HEK293 (cell line): ENCODE measurements at regions not wholly inside any gene's neighbourhood (a gene's known extent, or its start where the extent isn't known, plus 50 kb on each side); places are given as distances from the start of the nearest gene placed in this dataset.

ENCODE experiments used
- CTCF ChIA-PET: fragments of 350-600 bp; formaldehyde crosslinking; extraction: SDS; loops from one replicate; lab custom pipeline; 2021; ENCODE audit warnings: antibody characterized with exemption; lab: Yijun Ruan, JAX
- POLR2A ChIA-PET: fragments of 300-600 bp; formaldehyde crosslinking; extraction: SDS; loops from one replicate; lab custom pipeline; 2020; ENCODE audit warnings: antibody characterized with exemption, inconsistent platforms; lab: Yijun Ruan, JAX
- H3K27ac ChIP-seq: fragments of 200-500 bp; sonication (Bioruptor generic); 2 replicates; pipeline ENCODE4 v1.5.1; 2014; ENCODE audit warnings: low read depth, low read length, control low read depth, inconsistent platforms; ENCODE audit errors: extremely low read depth
- H3K36me3 ChIP-seq, 2 experiments: fragments of 200-500 bp in 1 of 2; sonication (Bioruptor generic) in 1 of 2; 1 replicate in 1 of 2; 2 replicates in 1 of 2; pipeline ENCODE4 v1.5.1; 2014 to 2017; ENCODE audit warnings: inconsistent platforms in 2 of 2, low read length in 2 of 2; ENCODE audit not compliant: control insufficient read depth in 2 of 2, insufficient read depth in 1 of 2
- H3K4me1 ChIP-seq: fragments of 200-500 bp; sonication (Bioruptor generic); 2 replicates; pipeline ENCODE4 v1.5.1; 2014; ENCODE audit warnings: mild to moderate bottlenecking, low read length, inconsistent platforms; ENCODE audit not compliant: control insufficient read depth, insufficient read depth
- H3K4me3 ChIP-seq: 2 replicates; pipeline ENCODE4 v1.5.1; 2011; ENCODE audit warnings: low read depth, mild to moderate bottlenecking, control low read depth, low read length, moderate library complexity
- H3K9me3 ChIP-seq: fragments of 200-500 bp; sonication (Bioruptor generic); 2 replicates; pipeline ENCODE4 v1.5.1; 2014; ENCODE audit warnings: low read depth, low read length, inconsistent platforms; ENCODE audit not compliant: control insufficient read depth, insufficient read depth
- BCL11A ChIP-seq: fragments of 450-650 bp; formaldehyde crosslinking; IDR thresholded peaks from 2 replicates; pipeline ENCODE4 v1.5.1; 2016; ENCODE audit warnings: low read depth, missing biosample characterization, missing genetic modification characterization
- BCL6B ChIP-seq: fragments of 450-650 bp; formaldehyde crosslinking; IDR thresholded peaks from 2 replicates; pipeline ENCODE4 v1.5.1; 2017; ENCODE audit warnings: missing biosample characterization, missing genetic modification characterization
- HOXC10 ChIP-seq: sonication (generic); formaldehyde crosslinking; IDR thresholded peaks from 2 replicates; pipeline ENCODE4 v1.8.1; 2023; ENCODE audit warnings: mild to moderate bottlenecking, missing genetic modification reagents
- HOXD13 ChIP-seq: sonication (generic); formaldehyde crosslinking; IDR thresholded peaks from 2 replicates; pipeline ENCODE4 v1.8.0; 2022; ENCODE audit warnings: missing genetic modification reagents, borderline replicate concordance
- KLF1 ChIP-seq: fragments of 450-650 bp; formaldehyde crosslinking; IDR thresholded peaks from 2 replicates; pipeline ENCODE4 v1.5.1; 2016; ENCODE audit warnings: missing biosample characterization, missing genetic modification characterization
- MEIS1 ChIP-seq: sonication (generic); formaldehyde crosslinking; IDR thresholded peaks from 2 replicates; pipeline ENCODE4 v1.8.1; 2022; ENCODE audit warnings: missing genetic modification reagents, mild to moderate bottlenecking, borderline replicate concordance
- PBX3 ChIP-seq: sonication (generic); formaldehyde crosslinking; IDR thresholded peaks from 2 replicates; pipeline ENCODE4 v1.8.1; 2022; ENCODE audit warnings: mild to moderate bottlenecking, moderate library complexity, missing genetic modification reagents
- YY2 ChIP-seq: fragments of 450-650 bp; formaldehyde crosslinking; IDR thresholded peaks from 2 replicates; pipeline ENCODE4 v1.5.1; 2016; ENCODE audit warnings: missing biosample characterization, missing genetic modification characterization
- ZBTB26 ChIP-seq: fragments of 450-650 bp; formaldehyde crosslinking; optimal IDR thresholded peaks from 2 replicates; pipeline ENCODE3; 2016; ENCODE audit warnings: missing biosample characterization, mild to moderate bottlenecking, missing genetic modification characterization
- ZNF138 ChIP-seq: fragments of 450-650 bp; formaldehyde crosslinking; IDR thresholded peaks from 2 replicates; pipeline ENCODE4 v1.5.1; 2016; ENCODE audit warnings: missing biosample characterization, missing genetic modification characterization, borderline replicate concordance
- ZNF16 ChIP-seq: fragments of 450-650 bp; formaldehyde crosslinking; IDR thresholded peaks from 2 replicates; pipeline ENCODE4 v1.5.1; 2016; ENCODE audit warnings: low read depth, missing biosample characterization, missing genetic modification characterization
- ZNF211 ChIP-seq: fragments of 450-650 bp; formaldehyde crosslinking; IDR thresholded peaks from 2 replicates; pipeline ENCODE4 v1.5.1; 2016; ENCODE audit warnings: low read depth, missing biosample characterization, missing genetic modification characterization
- ZNF248 ChIP-seq: fragments of 450-650 bp; formaldehyde crosslinking; IDR thresholded peaks from 2 replicates; pipeline ENCODE4 v1.5.1; 2017; ENCODE audit warnings: missing biosample characterization, missing genetic modification characterization
- ZNF302 ChIP-seq: fragments of 450-650 bp; formaldehyde crosslinking; IDR thresholded peaks from 2 replicates; pipeline ENCODE4 v1.5.1; 2016; ENCODE audit warnings: missing biosample characterization, missing genetic modification characterization, low read depth
- ZNF311 ChIP-seq: fragments of 450-650 bp; formaldehyde crosslinking; IDR thresholded peaks from 2 replicates; pipeline ENCODE4 v1.5.1; 2017; ENCODE audit warnings: missing biosample characterization, missing genetic modification characterization, borderline replicate concordance
- ZNF394 ChIP-seq: fragments of 450-650 bp; formaldehyde crosslinking; IDR thresholded peaks from 2 replicates; pipeline ENCODE4 v1.5.1; 2016; ENCODE audit warnings: missing biosample characterization, missing genetic modification characterization, mild to moderate bottlenecking, moderate library complexity, borderline replicate concordance
- ZNF433 ChIP-seq: fragments of 450-650 bp; formaldehyde crosslinking; IDR thresholded peaks from 2 replicates; pipeline ENCODE4 v1.5.1; 2016; ENCODE audit warnings: missing biosample characterization, missing genetic modification characterization, low read depth
- ZNF513 ChIP-seq: fragments of 450-650 bp; IDR thresholded peaks from 2 replicates; pipeline ENCODE4 v1.5.1; 2018; ENCODE audit warnings: missing biosample characterization, missing genetic modification characterization
- ZNF558 ChIP-seq: fragments of 450-650 bp; formaldehyde crosslinking; IDR thresholded peaks from 2 replicates; pipeline ENCODE4 v1.5.1; 2016; ENCODE audit warnings: missing biosample characterization, missing genetic modification characterization
- ZNF585B ChIP-seq: fragments of 450-650 bp; formaldehyde crosslinking; IDR thresholded peaks from 2 replicates; pipeline ENCODE4 v1.5.1; 2016; ENCODE audit warnings: missing biosample characterization, missing genetic modification characterization
- ZNF645 ChIP-seq: fragments of 450-650 bp; formaldehyde crosslinking; IDR thresholded peaks from 2 replicates; pipeline ENCODE4; 2016; ENCODE audit warnings: missing biosample characterization, missing genetic modification characterization
- ZNF654 ChIP-seq: fragments of 450-650 bp; formaldehyde crosslinking; IDR thresholded peaks from 2 replicates; pipeline ENCODE4 v1.5.1; 2016; ENCODE audit warnings: low read depth, missing biosample characterization, missing genetic modification characterization
- ZNF677 ChIP-seq: fragments of 450-650 bp; IDR thresholded peaks from 2 replicates; pipeline ENCODE4 v1.5.0; 2018; ENCODE audit warnings: missing biosample characterization, mild to moderate bottlenecking, missing genetic modification characterization, moderate library complexity
- ZNF785 ChIP-seq: fragments of 450-650 bp; formaldehyde crosslinking; IDR thresholded peaks from 2 replicates; pipeline ENCODE4 v1.5.1; 2016; ENCODE audit warnings: missing biosample characterization, missing genetic modification characterization

- H3K27ac ChIP-seq, result no peak overlapping the region
- H3K4me3 ChIP-seq, result no peak overlapping the region
- TF ChIP-seq HOXD13 (no peak), ZNF302 (tag by site-specific recombination) (no peak), ZNF654 (tag by site-specific recombination) (peak; percentile 39), HOXC10 (CRISPR knock-in tag) (no peak), ZNF558 (tag by site-specific recombination) (no peak)
- TF ChIP-seq, all 188 proteins: peak for 1
- ChIA-PET POLR2A (no interaction called here), CTCF (interaction anchor here (0.6 to 2.7 kb wide), 21 partner anchors 9 to 800 kb away, joined by 3 to 50 read pairs (median 4); no protein-coding TSS in a partner anchor)
- Histone ChIP-seq H3K36me3 (no peaks in the 10 kb centered on the region), H3K4me1 (no peaks in the 10 kb centered on the region), H3K9me3 (no peaks in the 10 kb centered on the region)
Observed at GRCh38 chr7:16098585-16099179, 322.7 kb downstream of the CRPPA start.

- Histone ChIP-seq H3K9me3 (no peaks in the 10 kb centered on the region), H3K36me3 (no peaks in the 10 kb centered on the region), H3K4me3 (no peak overlapping the region), H3K27ac (no peak overlapping the region), H3K4me1 (no peaks in the 10 kb centered on the region)
- ChIA-PET POLR2A (no interaction called here), CTCF (interaction anchor here (0.6 to 2.7 kb wide), 22 partner anchors 9 to 802 kb away, joined by 3 to 50 read pairs (median 4); no protein-coding TSS in a partner anchor)
- TF ChIP-seq ZNF785 (tag by site-specific recombination) (no peak), ZNF248 (tag by site-specific recombination) (no peak), ZNF585B (tag by site-specific recombination) (no peak), PBX3 (CRISPR knock-in tag) (no peak), ZNF16 (no peak), YY2 (tag by site-specific recombination) (no peak), ZBTB26 (no peak), ZNF645 (tag by site-specific recombination) (no peak), ZNF311 (tag by site-specific recombination) (no peak), BCL11A (tag by site-specific recombination) (no peak)
- TF ChIP-seq, all 188 proteins: peak for 0
Observed at GRCh38 chr7:16098058-16098457, 323.3 kb downstream of the CRPPA start.

- no peaks in the 10 kb centered on the region for H3K36me3 ChIP-seq
- ChIA-PET CTCF (interaction anchor here (0.5 to 0.8 kb wide), 2 partner anchors 17 to 470 kb away, joined by 3 to 5 read pairs; no protein-coding TSS in a partner anchor), POLR2A (no interaction called here)
- no peak overlapping the region for H3K4me3 ChIP-seq
- TF ChIP-seq ZNF513 (tag by site-specific recombination) (no peak), KLF1 (tag by site-specific recombination) (no peak), BCL6B (tag by site-specific recombination) (no peak), ZNF433 (no peak), HOXD13 (no peak), ZNF138 (no peak), MEIS1 (CRISPR knock-in tag) (no peak), ZNF394 (tag by site-specific recombination) (no peak), ZNF677 (no peak), ZNF211 (tag by site-specific recombination) (no peak)
- no peaks in the 10 kb centered on the region for H3K9me3 ChIP-seq
- H3K4me1 ChIP-seq, result no peaks in the 10 kb centered on the region
- H3K27ac ChIP-seq, result no peak overlapping the region
Observed at GRCh38 chr7:16095171-16095950, 326.0 kb downstream of the CRPPA start.
